GM23248 (cell line): ENCODE measurements at regions not wholly inside any gene's neighbourhood (a gene's known extent, or its start where the extent isn't known, plus 50 kb on each side); places are given as distances from the start of the nearest gene placed in this dataset.

Experiments used
- EZH2 ChIP-seq: fragments of 200-600 bp; sonication (generic); IDR thresholded peaks from 2 replicates; pipeline ENCODE4 v1.6.1; 2018; ENCODE audit warnings: antibody characterized with exemption, mild to moderate bottlenecking; ENCODE audit not compliant: insufficient read depth, poor library complexity, severe bottlenecking
- EZH2phosphoT487 ChIP-seq: fragments of 200-600 bp; sonication (generic); IDR thresholded peaks from 2 replicates; pipeline ENCODE4 v1.6.1; 2018; ENCODE audit warnings: antibody characterized with exemption, moderate library complexity, mild to moderate bottlenecking, low read depth; ENCODE audit not compliant: insufficient read depth

GRCh38 chr22:16721961-16722360, 103.2 kb downstream of the XKR3 start:
- TF ChIP-seq EZH2phosphoT487 (no peak), EZH2 (no peak)
